Panc1 (cell line): ENCODE measurements at regions not wholly inside any gene's neighbourhood (a gene's known extent, or its start where the extent isn't known, plus 50 kb on each side); places are given as distances from the start of the nearest gene placed in this dataset.

Experiments
- ATAC-seq: fragments of 200-7000 bp; cut with Tn5 transposase; 2 replicates; pipeline ENCODE4 v1.9.1; 2020; ENCODE audit warnings: mild to moderate bottlenecking, moderate library complexity
- BruUV-seq: library from RNA; stranded (reverse); fragments of 400-500 nt; replicated peaks from 2 replicates; lab custom pipeline; 2021; lab: Mats Ljungman, UMichigan
- CTCF ChIA-PET: fragments of 300-600 bp; sonication (Branson Sonifier 250); formaldehyde crosslinking; loops from one replicate; lab custom pipeline; 2022; ENCODE audit warnings: antibody characterized with exemption; lab: Charles Lee
- POLR2A ChIA-PET: fragments of 300-600 bp; sonication (Branson Sonifier 250); formaldehyde crosslinking; loops from one replicate; lab custom pipeline; 2022; ENCODE audit warnings: antibody characterized with exemption; lab: Charles Lee
- DNase-seq: peaks from one replicate; pipeline ENCODE4 v3.0.0-alpha.2; 2010; ENCODE audit warnings: low read depth, low spot score
- H3K27ac ChIP-seq: 2 replicates; pipeline ENCODE4 v1.5.1; 2011; ENCODE audit warnings: mild to moderate bottlenecking, low read length, inconsistent platforms
- H3K27me3 ChIP-seq: fragments of 200-500 bp; sonication (Bioruptor generic); 2 replicates; pipeline ENCODE4 v1.6.0; 2014; ENCODE audit warnings: low read length, inconsistent platforms; ENCODE audit not compliant: control insufficient read depth, insufficient read depth
- H3K36me3 ChIP-seq: fragments of 200-500 bp; sonication (Bioruptor generic); 2 replicates; pipeline ENCODE4 v1.5.1; 2014; ENCODE audit warnings: inconsistent platforms, mild to moderate bottlenecking, low read length, moderate library complexity; ENCODE audit not compliant: control insufficient read depth, insufficient read depth
- H3K4me1 ChIP-seq: 2 replicates; pipeline ENCODE4 v1.5.1; 2011; ENCODE audit warnings: inconsistent platforms, mild to moderate bottlenecking, low read length, moderate library complexity; ENCODE audit not compliant: control insufficient read depth, insufficient read depth
- H3K4me3 ChIP-seq, 2 experiments: 2 replicates each; pipeline ENCODE4 v1.5.1; 2011 to 2012; ENCODE audit warnings: low read depth in 2 of 2, low read length in 2 of 2, mild to moderate bottlenecking in 2 of 2, inconsistent platforms in 1 of 2, moderate library complexity in 1 of 2
- H3K9me3 ChIP-seq: fragments of 200-500 bp; sonication (Bioruptor generic); 2 replicates; pipeline ENCODE4 v1.5.1; 2014; ENCODE audit warnings: low read depth, mild to moderate bottlenecking, inconsistent platforms, low read length, moderate library complexity; ENCODE audit not compliant: control insufficient read depth, insufficient read depth
- CTCF ChIP-seq: fragments of 450-650 bp; IDR thresholded peaks from 2 replicates; pipeline ENCODE4 v1.5.1; 2017; ENCODE audit warnings: mild to moderate bottlenecking
- POLR2AphosphoS5 ChIP-seq: IDR thresholded peaks from 2 replicates; pipeline ENCODE4 v1.6.1; 2012; ENCODE audit warnings: mild to moderate bottlenecking, low read depth, low read length, moderate library complexity
- SIN3A ChIP-seq: IDR thresholded peaks from 2 replicates; pipeline ENCODE4 v1.6.1; 2012; ENCODE audit warnings: low read depth, mild to moderate bottlenecking, low read length, moderate library complexity, borderline replicate concordance; ENCODE audit not compliant: insufficient read depth
- TCF7L2 ChIP-seq: IDR thresholded peaks from 2 replicates; pipeline ENCODE4 v1.6.1; 2011; ENCODE audit warnings: mild to moderate bottlenecking, low read depth, low read length, inconsistent platforms
- in situ Hi-C: cut with HindIII; loops from 2 replicates; pipeline ENCODE4 v1.10.0; 2016; ENCODE audit warnings: low sequenced_read_pairs, low pct_unique_long_range_greater_than_20kb
- intact Hi-C: fragments of 100-400 bp; cut with micrococcal nuclease; formaldehyde crosslinking; loops from one replicate; pipeline ENCODE4 v1.10.0; 2022; ENCODE audit not compliant: unreplicated experiment
- TF ChIP-seq, protein P1 (sequence below), 2 experiments: IDR thresholded peaks; 2 replicates each; pipeline ENCODE4 v1.6.1; 2011 to 2012; ENCODE audit warnings: low read depth in 2 of 2, control low read depth in 1 of 2, low read length in 1 of 2, mild to moderate bottlenecking in 1 of 2, moderate library complexity in 1 of 2; ENCODE audit not compliant: insufficient read depth in 1 of 2

DNA sequence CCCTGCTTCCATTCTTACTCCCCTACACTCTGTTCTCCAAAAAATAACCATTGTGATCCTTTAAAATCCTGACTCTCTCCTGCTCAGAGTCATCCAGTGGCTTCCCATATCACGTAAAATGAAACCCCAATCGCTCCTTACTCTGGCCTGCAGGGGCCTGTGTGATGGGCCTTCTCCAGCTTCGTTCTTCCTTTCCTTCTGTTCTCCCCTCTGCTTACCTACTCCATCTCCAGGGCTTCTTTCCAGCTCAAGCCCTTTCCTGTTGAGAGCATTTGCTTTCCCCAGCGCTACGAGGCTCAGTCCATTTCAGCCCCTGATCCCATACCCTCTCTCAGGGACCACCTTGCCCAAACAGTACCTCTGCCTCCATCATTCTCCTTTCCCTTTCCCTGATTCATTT lies 144.4 kb upstream of the ARHGAP5 start:
- Histone ChIP-seq H3K9me3 (no peaks in the 10 kb centered on the region), H3K27ac (no peak overlapping the region), H3K4me1 (no peaks in the 10 kb centered on the region), H3K36me3 (no peaks in the 10 kb centered on the region), H3K4me3 (no peak overlapping the region), H3K27me3 (no peaks in the 10 kb centered on the region)
- DNase-seq: no peak
- BruUV-seq: no TSS peak
- TF ChIP-seq TCF7L2 (no peak), CTCF (no peak)
- in situ Hi-C loops: no loop called here
- ATAC-seq: no peak
- POLR2A ChIA-PET: no interaction called here
- CTCF ChIA-PET: no interaction called here
- intact Hi-C loops: loop anchor here (10.0 kb wide), 1 partner anchor 142 kb away; the partner anchor contains the start of gene ARHGAP5

DNA sequence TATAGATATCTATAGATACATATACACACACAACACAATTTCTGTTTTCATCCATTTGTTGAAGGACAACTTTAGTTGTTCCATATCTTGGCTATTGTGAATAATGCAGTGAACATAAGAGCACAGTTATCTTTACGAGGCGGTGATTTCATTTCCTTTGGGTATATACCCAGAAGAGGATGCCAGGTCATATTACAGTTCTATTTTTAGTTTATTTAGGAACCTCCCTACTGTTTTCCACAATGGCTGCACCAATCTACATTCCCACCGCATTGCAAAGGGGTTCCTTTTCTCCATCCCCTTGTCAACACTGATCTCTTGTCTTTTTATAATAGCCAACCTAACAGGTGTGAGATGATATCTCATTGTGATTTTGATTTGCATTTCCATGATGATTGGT lies 143.4 kb upstream of the ARHGAP5 start:
- Histone ChIP-seq H3K4me1 (no peaks in the 10 kb centered on the region), H3K9me3 (no peaks in the 10 kb centered on the region), H3K36me3 (no peaks in the 10 kb centered on the region), H3K27me3 (no peaks in the 10 kb centered on the region), H3K4me3 (no peak overlapping the region), H3K27ac (no peak overlapping the region)
- no peak for DNase-seq
- in situ Hi-C loops (no loop called here), intact Hi-C loops (loop anchor here (10.0 kb wide), 1 partner anchor 141 kb away; the partner anchor contains the start of gene ARHGAP5)
- ChIA-PET POLR2A (no interaction called here), CTCF (no interaction called here)
- BruUV-seq: no TSS peak
- no peak for TF ChIP-seq CTCF
- TF ChIP-seq SIN3A: no peak
- TF ChIP-seq, protein P1, sequence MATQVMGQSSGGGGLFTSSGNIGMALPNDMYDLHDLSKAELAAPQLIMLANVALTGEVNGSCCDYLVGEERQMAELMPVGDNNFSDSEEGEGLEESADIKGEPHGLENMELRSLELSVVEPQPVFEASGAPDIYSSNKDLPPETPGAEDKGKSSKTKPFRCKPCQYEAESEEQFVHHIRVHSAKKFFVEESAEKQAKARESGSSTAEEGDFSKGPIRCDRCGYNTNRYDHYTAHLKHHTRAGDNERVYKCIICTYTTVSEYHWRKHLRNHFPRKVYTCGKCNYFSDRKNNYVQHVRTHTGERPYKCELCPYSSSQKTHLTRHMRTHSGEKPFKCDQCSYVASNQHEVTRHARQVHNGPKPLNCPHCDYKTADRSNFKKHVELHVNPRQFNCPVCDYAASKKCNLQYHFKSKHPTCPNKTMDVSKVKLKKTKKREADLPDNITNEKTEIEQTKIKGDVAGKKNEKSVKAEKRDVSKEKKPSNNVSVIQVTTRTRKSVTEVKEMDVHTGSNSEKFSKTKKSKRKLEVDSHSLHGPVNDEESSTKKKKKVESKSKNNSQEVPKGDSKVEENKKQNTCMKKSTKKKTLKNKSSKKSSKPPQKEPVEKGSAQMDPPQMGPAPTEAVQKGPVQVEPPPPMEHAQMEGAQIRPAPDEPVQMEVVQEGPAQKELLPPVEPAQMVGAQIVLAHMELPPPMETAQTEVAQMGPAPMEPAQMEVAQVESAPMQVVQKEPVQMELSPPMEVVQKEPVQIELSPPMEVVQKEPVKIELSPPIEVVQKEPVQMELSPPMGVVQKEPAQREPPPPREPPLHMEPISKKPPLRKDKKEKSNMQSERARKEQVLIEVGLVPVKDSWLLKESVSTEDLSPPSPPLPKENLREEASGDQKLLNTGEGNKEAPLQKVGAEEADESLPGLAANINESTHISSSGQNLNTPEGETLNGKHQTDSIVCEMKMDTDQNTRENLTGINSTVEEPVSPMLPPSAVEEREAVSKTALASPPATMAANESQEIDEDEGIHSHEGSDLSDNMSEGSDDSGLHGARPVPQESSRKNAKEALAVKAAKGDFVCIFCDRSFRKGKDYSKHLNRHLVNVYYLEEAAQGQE (IDR thresholded peaks at IDR 0.05; ENCODE audit: insufficient read depth in 1 of 2, low read depth in 2 of 2, low read length in 1 of 2): no peak
- no peak for TF ChIP-seq POLR2AphosphoS5
- TF ChIP-seq TCF7L2: no peak
- ATAC-seq: no peak
